NCI-H748 (cell line): ENCODE measurements at regions not wholly inside any gene's neighbourhood (a gene's known extent, or its start where the extent isn't known, plus 50 kb on each side); places are given as distances from the start of the nearest gene placed in this dataset.

Experiments
- DNase-seq: peaks from one replicate; lab custom pipeline; 2025; ENCODE audit not compliant: unreplicated experiment; lab: John Stamatoyannopoulos, UW

DNA sequence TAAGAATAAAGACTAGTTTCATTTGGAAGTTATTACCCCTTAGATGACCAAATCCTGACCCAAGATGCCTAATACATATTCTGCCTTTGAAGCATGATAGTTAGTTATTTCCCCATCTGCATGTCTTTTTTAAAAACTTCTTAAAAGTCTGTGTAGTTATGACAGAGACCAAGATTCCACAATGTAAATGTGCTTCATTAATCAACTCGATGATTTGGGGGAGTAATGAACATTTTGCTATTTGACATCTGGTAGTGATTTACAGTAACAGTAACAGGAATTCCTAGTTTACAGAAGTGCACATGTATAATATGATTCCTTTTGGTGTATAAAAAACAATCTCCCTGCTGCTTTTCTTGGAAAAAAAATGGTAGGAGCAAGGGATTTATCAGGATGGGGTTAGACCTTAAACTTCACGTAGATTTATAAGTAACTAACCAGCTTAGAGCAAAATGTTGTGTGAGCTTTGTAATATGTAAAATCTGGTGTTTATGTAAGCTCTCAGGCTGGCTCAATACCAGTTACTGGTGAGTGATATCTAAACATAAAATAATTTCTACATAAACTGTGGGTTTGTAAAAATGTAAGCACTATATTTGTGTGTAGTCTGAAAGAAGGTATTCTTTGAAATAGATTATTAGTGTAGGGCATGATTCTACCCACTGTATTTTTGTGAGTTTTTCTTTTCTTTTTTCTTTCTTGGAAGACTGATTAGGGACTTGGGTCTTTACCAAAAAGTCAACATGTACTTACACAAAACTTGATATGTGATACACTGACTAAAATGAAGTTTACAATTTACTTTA lies 641.6 kb downstream of the EPHA4 start:
- no peak for DNase-seq

DNA sequence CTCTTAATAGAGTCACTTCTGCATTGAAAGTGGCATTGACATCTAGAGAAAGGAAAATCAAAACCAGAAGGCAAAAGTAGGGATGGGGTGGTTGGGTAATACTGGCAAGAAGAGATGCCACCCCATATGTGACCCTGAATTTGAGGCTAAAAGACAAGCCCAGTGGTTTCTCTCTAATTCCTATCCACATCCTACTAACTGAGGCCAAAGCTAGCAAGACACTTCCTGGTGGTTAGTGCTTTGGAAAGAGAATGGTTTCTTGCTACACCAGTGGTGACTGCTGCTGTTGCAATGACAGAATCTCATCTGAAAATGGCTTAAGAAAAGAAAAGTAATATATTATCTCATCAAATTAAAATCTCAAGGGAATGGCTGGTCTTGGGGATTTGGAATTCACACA lies 640.6 kb downstream of the EPHA4 start:
- DNase-seq: no peak

DNA sequence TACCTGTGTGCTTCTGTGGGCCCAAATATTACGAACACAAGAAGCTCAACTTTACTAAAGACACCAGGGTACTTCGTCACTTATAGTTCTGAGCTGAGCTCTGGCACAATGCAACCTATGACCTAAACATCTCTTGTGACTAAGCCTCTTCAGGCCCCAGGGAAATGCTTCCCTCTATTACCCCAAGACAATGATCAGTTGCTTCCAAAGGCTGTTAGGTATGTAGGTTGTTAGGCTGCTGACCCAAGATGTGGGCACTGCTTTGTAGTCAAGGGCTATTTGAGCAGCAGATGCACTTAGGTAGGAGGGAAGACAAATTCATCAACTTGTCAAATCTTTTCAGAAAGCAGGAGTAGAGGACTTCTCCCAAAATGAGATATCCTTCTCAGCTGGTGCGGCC lies 640.1 kb downstream of the EPHA4 start:
- no peak for DNase-seq

DNA sequence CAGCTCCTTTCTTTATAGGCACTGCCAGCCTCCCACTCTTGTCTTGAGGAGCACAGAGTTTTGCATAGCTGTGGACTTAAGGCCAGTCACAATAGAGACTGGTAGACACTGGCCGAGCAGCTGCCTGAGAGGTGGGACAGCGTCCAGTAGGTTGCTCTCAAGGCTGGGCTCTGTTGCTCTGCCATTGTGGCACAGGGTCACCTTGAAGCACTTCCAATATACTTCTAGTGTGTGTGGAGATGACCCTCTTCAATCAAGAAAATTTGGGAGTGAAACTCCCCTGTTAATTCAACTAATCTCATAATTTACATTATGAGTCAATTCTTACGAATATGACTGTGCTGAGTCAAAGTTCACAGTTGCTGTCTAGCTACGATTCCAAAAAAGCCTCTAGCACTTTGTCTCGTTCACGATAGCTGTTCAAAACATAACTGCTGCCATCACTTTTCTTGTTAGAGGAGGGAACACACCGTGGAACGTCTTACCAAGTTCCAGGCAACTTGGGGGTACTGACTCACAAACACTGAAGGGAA lies 636.2 kb downstream of the EPHA4 start:
- DNase-seq: no peak

DNA sequence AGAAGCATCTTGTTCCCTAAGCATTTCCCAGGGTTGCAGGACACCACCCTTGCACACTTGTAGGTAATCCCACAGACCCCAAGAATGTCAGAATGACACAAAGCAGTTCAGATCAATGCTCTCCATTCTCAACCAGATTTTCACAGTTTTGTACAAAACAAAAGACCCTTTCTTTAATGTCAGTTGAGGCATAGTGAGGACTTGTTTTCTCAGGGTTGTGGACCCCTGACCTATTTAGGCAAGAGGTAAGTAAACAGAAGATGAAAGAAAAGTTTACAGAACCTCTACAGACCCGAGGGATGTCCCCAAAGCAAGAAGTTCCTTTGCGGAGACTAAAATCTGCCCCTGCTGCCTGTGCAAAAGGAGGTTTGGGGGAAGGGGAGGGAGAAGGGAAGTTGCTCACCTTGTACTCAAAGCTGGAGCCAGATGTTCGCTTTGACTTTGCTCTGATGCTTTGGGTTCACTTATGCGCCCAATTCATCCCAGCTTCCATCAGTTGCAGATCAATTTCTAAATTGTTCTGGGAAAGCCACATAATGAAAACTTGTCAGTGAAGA lies 635.4 kb downstream of the EPHA4 start:
- DNase-seq: no peak

DNA sequence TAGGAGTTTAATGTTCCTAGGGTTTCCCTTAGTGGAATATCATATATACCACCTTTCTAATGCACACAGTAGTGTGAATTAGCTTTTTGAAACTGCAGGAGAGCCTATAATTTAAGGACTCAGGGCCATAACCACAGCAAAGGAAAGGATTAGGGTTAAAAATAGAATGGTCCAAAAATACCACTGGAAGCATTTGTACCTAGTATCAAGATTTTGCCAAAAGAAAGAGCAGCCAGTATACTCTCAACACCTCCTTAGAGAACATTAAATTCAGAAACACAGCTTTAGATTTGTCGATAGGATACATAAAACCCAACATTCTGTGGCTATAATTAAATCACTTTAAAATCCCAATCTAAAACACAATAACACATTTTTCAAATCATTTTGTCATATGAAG lies 634.9 kb downstream of the EPHA4 start:
- no peak for DNase-seq

DNA sequence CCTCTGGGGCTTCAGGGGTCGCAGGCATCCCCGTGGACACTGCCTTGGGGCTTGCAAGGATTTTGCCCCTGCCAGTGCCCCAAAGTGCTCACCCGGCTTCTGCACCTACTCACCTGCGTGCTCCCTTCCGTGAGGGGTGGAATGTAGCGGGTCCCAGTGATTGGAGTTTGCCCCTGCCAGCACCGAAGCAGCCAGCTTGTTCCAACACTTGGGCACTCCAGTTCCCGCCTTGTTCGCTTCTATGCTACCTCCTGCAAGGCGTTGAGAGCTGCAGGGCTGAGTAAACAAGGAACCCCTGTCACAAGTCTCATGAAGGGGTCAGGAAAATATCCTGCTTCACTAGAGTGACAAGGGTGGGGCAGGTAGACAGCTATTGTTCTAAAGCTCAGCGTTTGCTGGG lies 631.5 kb downstream of the EPHA4 start:
- DNase-seq: peak; percentile 85

DNA sequence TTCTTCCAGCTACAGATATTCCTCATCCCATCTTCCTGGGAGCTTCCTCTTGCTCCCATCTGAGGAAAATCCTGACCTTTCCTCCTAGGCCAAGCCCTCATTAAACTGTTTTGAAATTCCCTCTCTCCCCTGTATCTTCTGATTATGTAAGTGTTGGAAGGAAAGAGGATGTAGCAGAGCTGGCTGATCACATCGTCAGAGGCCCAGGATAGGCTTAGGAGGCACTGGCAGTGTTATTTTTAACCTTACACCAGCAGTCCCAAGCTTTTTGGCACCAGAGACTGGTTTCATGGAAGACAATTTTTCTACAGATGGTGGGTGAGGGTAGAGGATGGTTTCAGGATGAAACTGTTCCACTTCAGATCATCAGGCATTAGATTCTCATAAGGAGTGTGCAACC lies 630.4 kb downstream of the EPHA4 start:
- no peak for DNase-seq

DNA sequence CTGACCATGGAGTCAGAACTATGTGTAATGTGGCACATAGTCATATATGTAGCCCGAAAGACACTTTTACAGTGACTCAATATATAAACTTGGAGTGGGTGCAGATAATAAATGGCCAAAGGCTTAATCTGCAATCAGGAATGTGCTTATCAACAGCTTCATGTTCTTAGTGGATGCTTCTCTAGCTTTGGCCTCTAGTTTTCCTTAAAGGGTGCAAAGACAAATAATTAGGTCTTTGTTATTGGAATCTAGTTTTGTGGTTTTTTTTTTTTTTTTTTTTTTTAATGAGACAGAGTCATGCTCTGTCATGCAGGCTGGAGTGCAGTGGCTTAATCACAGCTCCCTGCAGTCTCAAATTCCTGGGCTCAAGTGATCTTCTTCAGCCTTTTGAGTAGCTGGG lies 625.6 kb downstream of the EPHA4 start:
- no peak for DNase-seq

DNA sequence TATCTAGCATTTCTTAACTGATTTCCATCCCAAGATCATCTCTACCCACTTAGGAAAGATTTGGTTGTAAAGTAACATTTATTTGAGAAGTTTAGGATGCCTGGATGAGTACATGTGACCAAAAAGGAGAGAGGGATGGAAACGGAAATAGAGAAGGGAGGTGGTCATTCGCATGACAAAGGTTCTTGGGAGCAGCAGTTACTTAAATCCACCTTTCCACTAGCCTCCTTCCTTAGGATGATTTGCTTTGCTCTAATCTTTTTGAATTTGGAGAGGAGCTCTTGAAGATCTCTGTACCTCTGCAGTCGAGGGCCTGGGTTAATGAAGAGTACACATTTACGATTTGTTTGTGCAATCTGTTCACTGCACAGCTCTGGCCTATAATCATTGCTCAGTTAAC lies 623.5 kb downstream of the EPHA4 start:
- DNase-seq: no peak

DNA sequence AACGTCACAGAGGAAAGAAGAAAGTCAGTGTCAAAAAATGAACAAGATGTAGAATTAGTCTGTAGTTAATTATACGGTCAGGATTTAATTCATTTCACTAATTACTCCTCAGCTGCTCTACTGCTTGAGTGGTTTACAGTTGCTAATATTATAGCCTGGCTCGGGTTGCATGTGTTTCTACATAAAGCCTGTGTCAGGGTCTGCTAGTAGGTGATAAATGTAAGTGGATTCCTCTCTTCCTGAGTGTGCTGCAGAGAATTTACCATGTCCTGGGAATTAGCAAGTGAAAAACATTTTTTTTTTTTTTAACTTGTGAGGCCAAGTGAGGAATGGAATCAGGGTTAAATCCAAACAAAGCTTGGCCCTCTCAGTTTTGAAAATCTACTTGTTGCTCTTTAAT lies 622.6 kb downstream of the EPHA4 start:
- DNase-seq: peak; percentile 68

DNA sequence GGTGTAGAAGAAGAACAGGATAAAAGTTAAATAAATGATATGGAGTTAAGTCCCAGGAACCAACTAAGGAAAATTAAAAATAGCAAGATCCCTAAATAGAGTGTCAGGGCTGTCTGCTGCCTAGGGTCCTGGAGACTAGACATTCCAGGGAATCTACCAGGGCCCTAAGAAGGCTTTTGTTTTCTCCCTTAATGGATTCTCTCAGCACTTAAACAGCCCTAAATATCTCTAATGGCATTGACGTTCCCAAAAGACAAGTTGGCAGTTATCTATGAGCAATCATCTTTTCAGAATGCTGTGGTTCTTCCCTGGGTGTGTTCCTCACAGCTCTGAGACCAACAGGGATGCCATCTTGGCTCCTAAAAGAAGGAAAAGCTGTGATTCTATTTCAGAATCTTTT lies 616.3 kb downstream of the EPHA4 start:
- no peak for DNase-seq

DNA sequence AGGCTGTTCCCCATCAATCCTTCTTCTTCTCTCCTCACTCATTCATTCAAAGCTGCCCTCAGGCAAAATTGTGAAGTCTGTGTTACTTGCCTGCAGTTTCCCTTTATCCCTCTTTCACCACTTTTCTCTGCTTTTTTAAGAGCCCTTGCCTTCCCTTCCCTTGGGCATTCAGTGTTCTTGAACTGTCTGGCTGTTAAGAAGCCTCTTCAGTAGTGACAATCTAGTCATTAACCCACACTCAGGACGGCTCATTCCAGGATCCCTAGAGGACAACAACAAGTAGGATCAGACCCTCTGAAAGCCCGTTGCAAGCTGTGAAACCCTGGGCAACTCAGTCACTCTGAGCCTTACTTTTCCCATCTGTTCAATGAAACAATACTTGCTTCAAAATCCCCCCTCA lies 615.7 kb downstream of the EPHA4 start:
- DNase-seq: no peak

DNA sequence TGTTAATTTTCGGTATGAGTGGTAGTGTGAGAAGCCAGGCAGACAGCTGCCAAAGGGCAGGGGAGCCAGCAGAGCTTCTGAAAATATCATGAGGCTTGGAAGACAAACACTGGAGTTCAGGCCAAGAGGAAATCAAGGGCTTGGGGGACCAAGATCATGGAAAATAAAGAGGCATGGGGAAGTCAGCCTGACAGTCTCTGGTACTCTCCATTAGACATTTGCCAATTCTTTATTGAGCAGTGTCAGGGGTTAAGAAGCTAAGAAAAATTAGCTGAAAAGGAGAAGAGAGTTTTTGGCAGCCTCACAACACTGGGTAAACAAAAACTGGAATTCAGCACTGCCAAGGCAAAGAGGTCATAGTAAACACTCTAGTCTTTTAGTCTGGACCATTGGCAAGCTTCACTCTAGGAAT lies 612.7 kb downstream of the EPHA4 start:
- DNase-seq: peak; percentile 40

DNA sequence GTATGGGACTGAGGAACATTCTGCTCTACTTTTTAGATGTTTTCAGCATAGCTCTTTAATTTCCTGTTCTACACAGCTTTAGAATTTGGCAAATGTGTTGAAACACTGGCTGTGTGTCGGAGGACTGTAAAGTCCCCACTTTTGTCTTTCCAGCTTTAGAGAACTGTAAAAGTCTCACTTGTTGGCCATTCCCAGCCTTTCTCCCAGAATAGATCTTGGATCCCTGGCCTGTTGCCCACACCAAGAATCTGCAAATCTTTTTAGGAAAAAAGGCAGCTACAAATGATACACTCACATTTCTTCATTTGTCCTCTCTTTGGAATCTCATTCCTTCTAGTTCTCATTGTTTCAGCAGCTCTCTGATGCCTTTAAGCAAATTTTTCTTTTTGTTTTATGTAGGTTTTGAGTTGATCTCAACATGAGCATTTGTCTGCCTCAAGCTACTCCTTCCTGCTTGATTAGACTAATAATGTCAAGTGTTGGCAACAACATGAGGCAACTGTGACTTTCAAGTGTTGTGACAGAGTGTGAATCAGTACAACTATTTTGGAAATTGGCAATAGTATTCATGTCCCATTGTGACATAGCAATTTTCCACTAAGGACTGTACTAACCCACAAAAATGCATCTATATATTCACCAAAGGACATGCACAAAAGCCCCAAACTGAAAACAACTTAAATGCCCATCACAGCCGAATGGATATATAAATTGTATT lies 610.8 kb downstream of the EPHA4 start:
- DNase-seq: no peak

DNA sequence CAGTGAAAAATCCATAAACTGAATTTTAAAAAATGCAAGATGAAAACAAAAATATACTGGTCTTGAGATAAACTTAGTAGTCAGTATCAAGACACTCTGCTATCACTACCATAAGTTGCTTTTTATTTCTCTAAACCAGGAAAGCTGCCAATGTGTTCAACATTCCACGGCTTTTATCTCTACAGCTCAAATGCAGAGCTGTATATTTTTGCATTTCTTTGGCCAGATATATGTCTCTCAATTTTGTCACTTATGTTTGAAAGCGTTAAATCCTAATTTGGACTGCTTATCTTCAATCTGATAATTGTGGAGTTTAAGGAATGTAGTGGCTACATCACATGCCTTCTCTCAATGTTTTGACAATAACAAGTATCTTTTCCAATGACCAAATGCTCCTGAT lies 609.5 kb downstream of the EPHA4 start:
- DNase-seq: no peak

DNA sequence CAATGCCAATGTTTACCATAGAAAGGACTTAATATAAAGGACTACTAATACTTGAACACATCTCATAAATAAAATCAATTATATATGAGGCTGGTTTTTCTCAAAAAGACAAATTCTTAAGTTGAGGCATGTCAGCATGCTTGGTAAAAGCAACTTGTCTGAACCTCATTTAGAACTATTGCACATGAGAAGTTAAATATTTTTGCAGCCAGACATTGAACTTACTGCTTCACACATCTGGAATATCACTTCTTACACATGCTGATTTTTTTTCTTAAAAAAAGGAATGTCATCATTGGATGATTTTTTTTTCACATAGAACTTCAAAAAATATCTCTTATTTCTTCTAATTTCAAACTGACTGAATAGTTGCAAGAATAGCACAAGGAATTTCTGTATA lies 609.0 kb downstream of the EPHA4 start:
- no peak for DNase-seq

DNA sequence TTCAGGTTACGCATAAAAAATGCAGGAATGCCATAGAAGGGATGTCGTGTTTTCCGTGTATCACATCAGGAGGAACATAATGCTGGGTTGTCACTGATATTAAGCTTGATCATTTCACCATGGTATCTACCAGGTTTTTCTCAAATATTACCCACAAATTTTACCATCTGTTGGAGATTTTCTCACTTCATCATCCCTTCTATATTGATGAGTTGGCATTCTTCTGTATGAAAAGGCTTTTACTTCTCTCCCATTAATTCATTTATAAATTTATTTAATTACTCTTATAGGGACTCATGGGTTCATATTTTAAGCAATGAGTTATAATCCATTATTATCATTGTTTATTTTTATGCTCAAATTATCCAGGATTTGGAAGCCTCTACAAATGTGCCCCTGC lies 608.2 kb downstream of the EPHA4 start:
- DNase-seq: no peak

DNA sequence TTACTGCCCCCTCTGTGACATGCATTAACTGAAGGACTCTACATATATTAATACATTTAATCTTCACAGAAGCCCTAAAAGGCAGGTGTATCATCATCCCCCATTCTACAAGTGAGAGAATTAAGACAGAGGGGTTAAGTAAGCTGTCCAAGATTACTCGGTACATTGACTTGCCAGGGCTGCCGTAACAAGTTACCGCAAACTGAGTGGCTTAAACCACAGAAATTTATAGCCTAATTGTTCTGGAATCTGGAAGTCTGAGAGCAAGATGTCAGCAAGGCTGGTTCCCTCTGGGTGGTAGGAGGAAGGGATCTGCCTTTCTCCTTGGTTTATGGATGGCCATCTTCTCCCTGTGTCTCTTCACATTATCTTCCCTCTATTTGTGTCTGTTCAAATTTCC lies 605.5 kb downstream of the EPHA4 start:
- no peak for DNase-seq

DNA sequence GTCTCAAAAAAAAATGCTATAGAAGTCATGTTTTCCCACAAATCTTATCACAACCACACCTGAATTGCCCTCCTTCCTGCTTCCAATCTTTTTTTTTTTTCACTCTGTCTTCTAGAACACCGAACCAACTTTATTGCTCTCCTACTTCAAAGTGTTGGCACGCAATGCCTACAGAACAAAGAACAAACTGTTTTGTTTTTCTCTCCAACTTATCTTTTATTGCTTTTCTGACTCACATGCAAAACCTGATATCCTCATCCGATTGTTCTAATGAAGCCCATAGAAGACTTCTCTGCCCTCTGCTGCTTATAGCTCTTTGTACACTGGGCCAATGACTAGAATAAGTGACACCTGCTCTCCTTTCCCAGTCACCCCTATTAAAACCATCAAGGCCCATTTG lies 602.8 kb downstream of the EPHA4 start:
- no peak for DNase-seq

DNA sequence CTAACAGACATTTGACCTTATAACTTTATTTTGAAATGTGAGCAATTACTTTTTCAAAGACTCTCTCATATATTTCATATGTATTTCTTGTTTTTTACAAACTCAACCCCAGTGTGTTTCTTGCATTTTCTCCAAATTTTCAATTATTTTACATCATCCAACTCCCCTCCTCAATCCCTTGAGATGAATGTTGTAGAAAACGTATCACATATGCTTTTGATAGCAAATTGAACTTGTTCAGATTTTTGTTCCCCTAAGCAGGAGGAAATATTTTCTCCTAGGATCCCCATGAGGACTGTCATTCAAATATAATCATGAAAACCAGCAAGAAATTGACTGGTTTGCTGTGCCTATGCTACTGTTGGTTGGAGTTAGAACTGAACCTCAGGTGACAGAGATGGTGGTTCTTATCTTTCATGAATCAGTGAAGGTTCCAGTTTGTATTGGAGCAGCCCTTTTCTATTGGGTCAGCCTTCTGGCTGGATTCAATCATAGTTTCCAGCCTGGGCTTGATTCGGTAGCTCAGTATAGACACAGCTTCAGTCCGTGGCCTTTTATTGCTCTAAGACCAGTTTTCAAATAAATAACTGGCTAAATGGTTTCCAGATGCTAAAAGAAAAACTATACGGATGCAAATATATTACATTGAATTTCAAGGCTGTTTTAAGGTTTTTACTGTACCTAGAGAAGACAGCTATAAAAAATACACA lies 591.0 kb downstream of the EPHA4 start:
- DNase-seq: no peak

DNA sequence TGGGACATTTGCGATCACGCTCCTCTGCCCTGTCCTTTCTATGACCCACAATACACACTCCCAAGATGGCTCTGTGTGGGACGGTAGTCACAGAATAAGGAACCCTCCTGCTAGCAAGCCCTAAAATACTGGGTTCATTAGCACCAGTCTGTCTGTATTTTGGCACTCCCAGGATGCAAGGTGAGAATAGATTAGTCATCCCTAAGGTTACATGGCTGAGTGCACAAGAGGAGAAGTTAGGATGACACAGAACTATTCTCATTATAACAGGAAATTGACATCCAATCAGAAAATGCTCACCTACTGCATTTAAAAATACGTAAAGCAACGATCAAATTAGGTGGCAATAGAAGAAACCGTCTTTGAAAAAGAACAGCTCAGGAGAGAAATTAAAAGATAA lies 590.2 kb downstream of the EPHA4 start:
- DNase-seq: no peak
